ENCODE measurements at regions not wholly inside any gene's neighbourhood (a gene's known extent, or its start where the extent isn't known, plus 50 kb on each side); places are given as distances from the start of the nearest gene placed in this dataset.

DNA sequence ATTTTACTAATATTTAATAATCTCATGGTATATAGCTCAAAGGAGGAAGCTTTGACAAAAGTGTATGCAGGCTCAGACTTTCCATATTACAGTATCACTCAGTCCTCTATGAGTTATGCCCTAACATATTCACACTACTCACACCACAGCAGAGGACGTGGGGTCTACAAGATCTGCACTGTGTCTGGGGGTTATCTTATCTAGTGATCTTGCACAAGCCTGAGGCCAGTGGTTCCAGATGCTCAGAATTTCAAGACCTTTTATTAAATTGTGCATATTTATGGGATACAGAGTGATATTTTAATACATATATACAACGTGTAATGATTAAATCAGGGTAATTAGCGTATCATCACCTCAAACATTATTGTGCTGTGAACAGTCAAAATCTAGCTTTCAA lies 933.1 kb downstream of the SQOR start:
- no peak for TF ChIP-seq EZH2 (IDR thresholded peaks at IDR 0.05)
- TF ChIP-seq ZFX (IDR thresholded peaks at IDR 0.05), result no peak
- TF ChIP-seq, protein P1, sequence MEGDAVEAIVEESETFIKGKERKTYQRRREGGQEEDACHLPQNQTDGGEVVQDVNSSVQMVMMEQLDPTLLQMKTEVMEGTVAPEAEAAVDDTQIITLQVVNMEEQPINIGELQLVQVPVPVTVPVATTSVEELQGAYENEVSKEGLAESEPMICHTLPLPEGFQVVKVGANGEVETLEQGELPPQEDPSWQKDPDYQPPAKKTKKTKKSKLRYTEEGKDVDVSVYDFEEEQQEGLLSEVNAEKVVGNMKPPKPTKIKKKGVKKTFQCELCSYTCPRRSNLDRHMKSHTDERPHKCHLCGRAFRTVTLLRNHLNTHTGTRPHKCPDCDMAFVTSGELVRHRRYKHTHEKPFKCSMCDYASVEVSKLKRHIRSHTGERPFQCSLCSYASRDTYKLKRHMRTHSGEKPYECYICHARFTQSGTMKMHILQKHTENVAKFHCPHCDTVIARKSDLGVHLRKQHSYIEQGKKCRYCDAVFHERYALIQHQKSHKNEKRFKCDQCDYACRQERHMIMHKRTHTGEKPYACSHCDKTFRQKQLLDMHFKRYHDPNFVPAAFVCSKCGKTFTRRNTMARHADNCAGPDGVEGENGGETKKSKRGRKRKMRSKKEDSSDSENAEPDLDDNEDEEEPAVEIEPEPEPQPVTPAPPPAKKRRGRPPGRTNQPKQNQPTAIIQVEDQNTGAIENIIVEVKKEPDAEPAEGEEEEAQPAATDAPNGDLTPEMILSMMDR (IDR thresholded peaks at IDR 0.05 in 2 of 3, conservative IDR thresholded peaks at IDR 0.05 in 1 of 3; ENCODE audit: borderline replicate concordance in 1 of 3, insufficient read depth in 1 of 3, low read depth in 2 of 3, low read length in 2 of 3), result no peak
- no peak for TF ChIP-seq ZNF274 (IDR thresholded peaks at IDR 0.05; ENCODE audit: low read depth, low read length)

All from HCT116 (cell line).